ENCODE measurements at regions not wholly inside any gene's neighbourhood (a gene's known extent, or its start where the extent isn't known, plus 50 kb on each side); places are given as distances from the start of the nearest gene placed in this dataset.

DNA sequence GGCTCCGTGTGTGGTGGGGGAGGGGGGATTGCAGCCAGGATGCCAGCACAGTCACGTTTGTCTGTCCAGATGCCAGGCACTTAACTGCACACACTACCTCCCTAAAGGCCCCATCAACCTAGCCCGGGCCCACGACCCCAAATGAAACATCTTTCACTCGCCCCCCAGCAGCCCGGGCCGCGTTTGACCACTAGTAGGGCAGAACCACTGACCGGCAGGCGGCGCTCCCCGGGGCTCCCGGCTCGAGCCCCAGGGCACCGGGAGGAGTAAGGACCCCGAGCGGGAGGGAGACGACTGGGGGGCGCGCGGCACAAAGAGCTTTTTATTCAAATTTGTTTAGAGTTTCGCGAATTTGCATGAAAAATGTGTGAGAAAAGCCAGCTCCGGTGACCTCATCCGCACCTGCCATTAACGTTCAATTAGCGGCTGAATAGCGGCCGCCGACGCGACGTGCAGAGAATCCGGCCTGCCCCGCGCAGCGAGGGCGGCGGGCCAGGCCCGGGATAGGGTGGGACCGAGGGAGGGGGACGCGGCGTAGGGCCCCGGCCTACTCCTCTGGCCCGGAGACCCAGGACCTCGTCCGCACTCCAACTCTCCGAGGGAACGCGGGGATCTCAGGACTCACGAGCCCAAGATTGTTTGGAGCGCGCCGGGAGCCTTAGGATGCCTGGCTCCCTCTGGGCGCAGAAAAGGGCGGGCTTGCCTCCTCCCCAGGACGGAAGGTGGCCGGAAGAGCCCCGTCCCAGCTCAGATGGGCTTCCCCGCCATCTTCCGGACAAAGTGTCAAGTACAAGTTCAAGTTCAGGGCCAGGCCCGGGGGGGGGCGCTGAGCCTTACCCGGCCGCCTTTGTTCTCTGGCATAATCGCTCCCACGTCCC is 64.9 kb upstream of the POLG start:
- DNase-seq (ENCODE audit: low read depth) = no peak

DNA sequence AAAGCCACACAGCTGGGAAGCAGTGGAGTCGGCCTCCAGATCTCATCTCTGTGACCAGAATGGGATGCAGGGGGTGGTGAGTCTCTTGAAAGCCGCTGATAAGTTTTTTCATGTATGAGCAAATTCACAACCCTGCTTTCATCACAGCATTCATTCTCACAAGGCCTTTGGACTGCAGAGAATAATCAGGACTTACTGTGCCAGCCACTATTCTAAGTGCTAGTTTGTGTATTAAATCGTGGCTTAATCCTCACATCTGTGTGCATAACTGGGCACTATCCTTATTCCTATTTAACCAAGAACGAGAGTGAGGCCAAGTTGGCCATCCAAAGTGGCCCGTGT is 64.2 kb upstream of the POLG start:
- DNase-seq (ENCODE audit: low read depth) = no peak

DNA sequence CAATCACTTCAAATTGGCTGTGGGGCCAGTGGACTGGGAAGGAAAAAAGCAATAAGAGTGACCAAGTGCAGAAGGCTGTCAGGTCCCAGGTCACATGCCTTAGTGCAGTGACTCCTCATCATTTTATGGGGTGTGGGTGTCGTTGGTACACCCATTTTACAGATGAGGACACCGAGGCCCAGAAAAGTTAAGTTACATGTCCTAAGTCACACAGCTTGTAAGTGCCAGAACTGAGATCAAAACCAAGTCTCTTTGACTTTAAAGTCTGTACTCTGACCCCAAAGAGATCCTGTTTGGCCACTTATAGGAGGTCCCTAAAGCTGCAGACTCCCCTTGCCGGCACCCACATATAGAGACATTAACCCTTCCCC is 63.0 kb upstream of the POLG start:
- no peak for DNase-seq (ENCODE audit: low read depth)

DNA sequence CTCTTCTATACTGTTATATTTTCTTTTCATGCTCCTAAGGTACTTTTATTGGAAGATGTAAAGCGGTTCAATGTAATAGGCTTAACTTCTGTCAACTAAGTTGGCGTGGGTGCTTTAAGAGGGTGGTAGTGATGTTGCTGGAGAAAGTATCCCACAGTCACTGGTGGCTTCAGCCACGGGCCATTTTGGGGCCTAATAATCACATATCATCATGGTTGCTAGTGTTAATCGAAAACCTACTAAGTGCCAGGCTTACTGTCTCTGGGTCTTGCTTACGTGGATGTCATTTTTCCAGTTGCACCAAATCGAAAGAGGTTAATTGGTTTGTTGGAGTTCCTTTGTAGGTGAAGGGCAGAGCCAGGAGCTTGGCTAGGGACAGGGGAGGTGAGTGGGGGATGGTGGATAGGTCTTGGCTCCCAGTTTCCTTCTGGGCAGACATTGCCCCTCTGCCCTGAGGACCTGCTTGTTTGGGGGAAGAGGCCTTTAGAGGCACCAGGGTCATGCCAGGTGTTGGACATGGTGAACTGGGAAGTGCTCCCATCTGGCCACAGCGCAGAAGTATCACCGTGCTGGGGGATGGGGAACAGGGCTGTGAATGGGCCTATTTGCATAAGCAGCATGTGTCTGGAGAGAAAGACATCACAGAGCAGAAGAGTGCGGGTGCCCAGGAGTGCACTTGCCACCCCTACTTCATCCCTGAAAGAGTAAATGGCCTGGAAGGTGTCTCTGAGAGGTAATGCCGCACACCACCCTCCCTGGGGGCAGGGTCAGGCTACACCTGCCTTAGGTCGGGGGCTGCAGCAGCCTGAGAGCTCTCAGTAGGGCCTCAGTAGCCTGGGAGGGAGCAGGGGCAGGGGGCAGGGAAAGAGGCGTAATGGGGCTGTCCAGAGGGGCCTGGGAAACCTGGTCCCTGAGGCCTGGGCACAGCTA is 62.4 kb upstream of the POLG start:
- no peak for DNase-seq (ENCODE audit: low read depth)

DNA sequence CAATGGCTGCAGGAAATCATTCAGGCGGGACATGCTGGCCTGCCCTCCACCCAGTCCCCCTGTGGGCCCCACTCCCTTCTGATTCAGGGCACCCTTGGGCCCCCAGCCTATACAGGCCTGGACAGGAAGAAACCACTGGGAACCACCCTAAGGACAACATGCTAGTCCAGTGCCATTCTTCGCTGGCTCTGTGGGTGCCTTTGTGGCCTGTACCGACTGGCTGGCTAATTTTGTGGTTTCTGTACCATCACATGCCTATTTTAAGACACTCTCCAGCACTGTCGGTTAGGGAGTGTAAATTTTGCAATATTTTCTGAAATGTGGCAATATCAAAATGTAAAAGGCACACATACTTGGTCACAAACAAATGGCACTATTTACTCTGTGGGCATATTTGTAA is 61.4 kb upstream of the POLG start:
- no peak for DNase-seq (ENCODE audit: low read depth)

- DNase-seq (ENCODE audit: low read depth) = no peak
Measured at GRCh38 chr15:89395461-89395871, 60.8 kb upstream of the POLG start.

- DNase-seq (ENCODE audit: low read depth) = no peak
Measured at GRCh38 chr15:89395031-89395430, 60.4 kb upstream of the POLG start.

- no peak for DNase-seq (ENCODE audit: low read depth)
Measured at GRCh38 chr15:89393056-89393455, 58.4 kb upstream of the POLG start.

DNA sequence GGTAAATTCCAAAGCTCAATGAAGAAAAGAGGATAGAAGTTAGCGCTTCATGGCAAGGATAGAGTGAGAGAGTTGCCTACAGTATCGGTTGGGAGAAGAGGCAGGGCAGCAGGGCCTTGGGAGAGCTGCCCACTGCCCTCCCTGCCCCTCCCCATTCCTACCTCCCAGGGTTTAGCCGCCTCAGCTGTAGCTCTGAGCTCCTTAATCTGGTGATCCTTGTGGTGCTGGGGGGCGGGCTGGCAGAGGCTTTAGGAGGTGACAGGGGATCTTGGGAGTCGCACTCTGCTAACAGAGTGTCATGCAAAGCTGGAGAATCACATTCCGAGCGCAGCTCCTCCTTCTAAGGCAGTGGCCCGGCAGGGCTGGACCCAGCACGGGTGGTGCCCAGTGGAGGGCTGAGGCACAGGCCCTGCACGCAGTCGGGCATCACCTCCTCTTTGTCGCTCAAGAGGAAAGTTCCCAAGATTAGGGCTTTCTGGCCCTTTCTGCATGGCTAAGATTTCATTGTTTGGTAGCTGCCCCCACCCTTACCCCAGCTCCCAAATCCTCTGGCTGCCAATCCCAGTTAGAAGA is 57.1 kb upstream of the POLG start:
- no peak for DNase-seq (ENCODE audit: low read depth)

- no peak for DNase-seq (ENCODE audit: low read depth)
Measured at GRCh38 chr15:89389841-89390603, 55.4 kb upstream of the POLG start.

GRCh38 chr15:89387140-89387903 is 52.7 kb upstream of the POLG start:
- DNase-seq (ENCODE audit: low read depth) = no peak

DNA sequence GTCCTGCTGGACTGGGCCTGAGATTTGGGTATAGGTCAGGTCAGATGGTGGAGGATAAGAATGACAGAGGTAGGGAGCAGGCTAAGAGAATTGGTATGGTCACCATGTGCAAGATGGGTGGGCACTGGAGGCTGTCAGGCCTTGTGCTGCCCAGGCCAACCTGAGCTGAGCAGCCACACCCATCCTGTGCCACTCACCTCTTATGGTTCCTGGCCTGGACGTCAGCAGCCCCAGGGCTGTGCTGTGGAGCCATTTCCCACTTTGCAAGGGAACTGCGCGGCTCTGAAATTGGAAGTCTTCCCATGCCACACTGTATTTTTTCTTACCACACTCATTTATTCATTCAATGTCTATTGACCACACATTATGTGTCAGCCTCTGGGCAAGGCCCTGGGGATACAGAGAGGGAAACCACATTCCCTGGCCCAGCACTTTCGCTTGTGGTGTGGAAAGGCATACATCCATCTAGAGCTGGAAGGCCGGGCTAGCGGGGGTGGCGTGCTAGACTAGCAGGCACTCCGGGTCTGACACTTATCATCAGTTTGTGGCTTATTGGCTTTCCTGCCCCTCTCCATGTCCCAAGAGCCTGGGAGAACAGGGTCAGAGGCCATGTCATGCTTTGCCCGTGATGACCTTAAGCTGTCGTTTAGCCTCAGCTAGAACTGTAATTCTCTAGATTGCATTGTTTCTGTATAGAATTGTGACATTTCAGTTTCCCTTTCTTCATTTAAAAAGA is 51.1 kb upstream of the POLG start:
- DNase-seq (ENCODE audit: low read depth) = no peak
